ENCODE measurements at regions not wholly inside any gene's neighbourhood (a gene's known extent, or its start where the extent isn't known, plus 50 kb on each side); places are given as distances from the start of the nearest gene placed in this dataset.
A peak's percentile ranks its signal among the peaks of the same experiment; 100 is the strongest.
"Not testable (repeated sequence)": the region's sequence is repeated elsewhere in the genome, so short reads cannot be mapped to it uniquely, and the experiment has no call there.

- no peak for DNase-seq (ENCODE audit: low spot score)
- FAIRE-seq, result peak; percentile 40
These were observed 275.8 kb upstream of the SULF2 start for GRCh38 chr20:48060841-48061720.

DNA sequence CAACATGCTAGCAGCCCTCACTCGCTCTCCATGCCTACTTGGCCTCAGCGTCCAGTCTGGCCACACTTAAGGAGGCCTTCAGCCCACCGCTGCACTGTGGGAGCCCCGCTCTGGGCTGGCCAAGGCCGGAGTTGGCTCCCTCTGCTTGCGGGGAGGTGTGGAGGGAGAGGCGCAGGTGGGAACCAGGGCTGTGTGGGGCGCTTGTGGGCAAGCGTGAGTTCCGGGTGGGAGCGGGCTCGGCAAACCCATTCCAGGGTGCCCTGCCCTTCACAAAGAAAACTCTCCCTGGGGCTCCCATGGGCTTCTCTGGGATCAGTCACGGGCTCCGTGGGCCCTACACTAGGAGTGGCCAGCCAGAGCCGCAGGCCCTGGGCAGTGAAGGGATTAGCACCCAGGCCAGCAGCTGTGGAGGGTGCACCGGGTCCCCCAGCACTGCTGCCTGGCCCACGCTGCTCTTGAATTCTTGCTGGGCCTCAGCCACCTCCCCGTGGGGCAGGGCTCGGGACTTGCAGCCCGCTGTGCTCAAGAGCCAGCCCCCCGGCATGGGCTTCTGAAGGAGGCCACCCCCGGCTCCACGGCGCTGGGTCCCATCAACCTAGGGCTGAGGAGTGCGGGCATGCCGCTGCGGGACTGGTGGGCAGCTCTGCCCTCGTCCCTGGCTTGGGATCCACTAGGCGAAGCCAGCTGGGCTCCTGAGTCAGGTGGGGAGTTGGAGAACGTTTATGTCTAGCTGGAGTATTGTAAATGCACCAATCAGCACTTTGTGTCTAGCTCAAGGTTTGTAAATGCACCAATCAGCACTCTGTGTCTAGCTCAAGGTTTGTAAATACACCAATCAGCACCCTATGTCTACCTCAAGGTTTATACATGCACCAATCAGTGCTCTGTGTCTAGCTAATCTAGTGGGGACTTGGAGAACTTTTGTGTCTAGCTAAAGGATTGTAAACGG is 273.6 kb upstream of the SULF2 start:
- DNase-seq (ENCODE audit: low spot score) (no peak), FAIRE-seq (no peak)

DNA sequence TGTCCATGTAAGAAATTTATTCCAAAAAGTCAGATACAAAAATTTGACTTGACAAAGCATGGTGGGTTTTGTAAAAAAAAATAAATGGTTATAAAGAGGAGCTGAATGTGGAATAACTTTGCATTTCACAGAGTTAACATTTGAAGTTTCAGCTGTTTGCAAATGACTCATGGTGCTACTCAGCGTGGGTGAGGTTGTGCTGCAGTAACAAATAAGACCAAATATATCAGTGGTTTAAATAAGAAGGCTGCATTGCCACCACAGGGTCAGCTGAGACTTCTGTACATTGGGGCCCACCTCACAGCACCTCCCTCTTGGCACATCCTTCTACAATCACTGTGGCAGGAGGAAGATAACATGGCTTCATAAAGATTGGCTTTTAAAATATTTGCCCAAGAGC is 272.5 kb upstream of the SULF2 start:
- no peak for FAIRE-seq
- no peak for DNase-seq (ENCODE audit: low spot score)

DNA sequence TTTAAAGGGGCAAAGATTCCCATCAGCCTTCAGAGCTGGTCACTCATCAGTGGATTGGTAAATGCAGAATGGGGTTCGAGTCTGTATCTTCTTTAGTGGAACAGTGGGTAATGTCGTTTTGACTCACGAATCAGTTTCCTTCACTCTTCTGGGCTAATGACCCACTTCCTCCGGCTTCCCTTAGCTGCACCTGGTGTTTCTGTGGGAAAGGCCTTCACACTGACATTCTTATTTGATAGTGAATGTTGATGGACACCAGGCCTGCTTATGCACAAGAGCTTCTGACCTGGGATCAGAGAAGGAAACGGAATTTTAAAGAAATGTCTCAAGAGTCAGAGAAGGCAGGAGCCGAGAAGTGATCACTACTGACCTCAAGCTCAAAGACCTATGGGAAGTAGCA is 272.0 kb upstream of the SULF2 start:
- DNase-seq (ENCODE audit: low spot score) (no peak), FAIRE-seq (peak; percentile 55)

DNA sequence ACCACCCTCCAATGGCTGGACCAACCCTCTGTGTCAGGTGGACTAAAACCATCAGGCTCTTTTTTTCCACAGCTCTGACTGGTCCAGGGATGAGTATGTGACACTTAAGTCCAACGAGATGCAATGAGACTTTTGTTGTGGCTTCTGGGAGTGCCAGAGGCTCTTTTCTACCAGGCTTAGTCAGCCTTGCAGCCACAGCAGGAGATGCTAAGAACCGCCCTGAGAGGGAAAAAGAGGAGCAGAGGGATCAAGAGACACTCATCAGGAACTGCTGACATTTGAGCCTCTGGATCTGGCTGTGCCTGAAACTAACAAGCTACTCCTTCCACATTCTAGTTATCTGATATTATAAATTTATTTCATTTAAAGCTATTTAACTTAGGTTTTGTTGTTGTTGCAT is 270.9 kb upstream of the SULF2 start:
- no peak for DNase-seq (ENCODE audit: low spot score)
- no peak for FAIRE-seq

GRCh38 chr20:48054051-48054450 is 268.8 kb upstream of the SULF2 start:
- DNase-seq (ENCODE audit: low spot score) (no peak), FAIRE-seq (no peak)

DNA sequence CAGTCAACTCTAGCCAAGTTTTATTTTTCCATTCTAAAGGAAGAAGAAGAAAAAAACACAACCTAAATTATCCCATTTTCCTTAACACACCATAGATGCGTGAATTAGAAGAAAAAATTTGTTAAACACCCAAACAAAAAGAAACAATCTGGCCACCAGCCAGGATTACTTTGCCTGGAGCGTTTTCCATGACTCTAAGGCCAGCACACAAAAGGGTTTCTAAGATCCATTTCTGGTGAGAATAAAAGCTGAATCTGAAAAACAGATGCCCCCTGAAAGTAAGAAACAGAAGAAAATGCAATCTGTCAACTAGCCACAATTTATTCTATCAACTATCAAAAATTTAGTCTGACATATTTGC is 267.2 kb upstream of the SULF2 start:
- FAIRE-seq (no peak), DNase-seq (ENCODE audit: low spot score) (no peak)

DNA sequence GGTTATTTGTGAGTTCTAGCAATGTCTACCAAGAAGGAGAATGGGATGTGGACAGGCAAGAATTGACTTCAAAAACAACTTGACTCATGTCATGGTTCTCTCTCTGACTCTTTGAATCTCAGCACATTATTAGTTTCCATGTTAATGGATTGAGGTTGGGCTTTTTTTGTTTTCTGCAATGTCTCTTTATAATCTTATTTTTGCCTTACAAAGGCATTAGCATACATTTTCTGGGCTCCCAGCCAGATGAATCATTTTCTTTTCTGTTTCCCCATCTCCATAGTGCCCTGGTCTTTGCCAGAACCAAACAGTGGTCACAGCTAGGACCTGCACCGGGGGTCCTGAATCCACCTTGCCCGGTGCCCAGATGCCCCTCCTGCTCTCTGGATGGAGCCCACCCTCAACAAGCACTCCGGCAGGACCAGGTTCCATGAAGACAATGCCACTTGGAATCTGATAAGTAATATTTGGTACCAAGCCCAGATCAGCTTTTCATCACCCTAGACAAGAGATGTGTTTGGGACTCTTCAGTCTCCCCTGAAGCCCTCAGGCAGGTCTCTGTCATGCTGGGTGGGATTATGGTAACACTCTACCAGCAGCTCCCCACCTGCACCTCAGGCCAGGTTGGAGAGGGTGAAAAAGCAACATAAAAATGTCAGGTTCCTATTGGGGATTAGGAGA is 266.7 kb upstream of the SULF2 start:
- FAIRE-seq (no peak), DNase-seq (ENCODE audit: low spot score) (peak; percentile 37)

DNA sequence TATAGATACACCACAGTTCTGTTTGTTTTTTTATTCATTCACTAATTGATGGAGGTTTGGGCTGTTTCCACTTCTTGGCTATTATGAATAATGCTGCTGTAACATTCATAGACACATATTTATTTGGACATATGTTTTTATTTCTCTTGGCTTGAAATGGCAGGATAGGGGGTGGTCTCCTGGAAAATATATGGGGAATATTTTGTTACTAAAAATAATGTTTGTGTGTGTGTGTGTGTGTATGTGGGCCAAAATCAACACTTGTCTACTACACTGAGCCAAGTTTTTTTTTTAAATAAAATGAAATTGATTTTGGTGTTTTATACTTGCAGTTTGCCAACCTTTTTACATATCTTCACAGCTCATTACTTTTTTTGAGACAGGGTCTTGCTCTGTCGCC is 264.4 kb upstream of the SULF2 start:
- DNase-seq (ENCODE audit: low spot score) (no peak), FAIRE-seq (no peak)

- DNase-seq (ENCODE audit: low spot score) (no peak), FAIRE-seq (no peak)
These were observed 263.9 kb upstream of the SULF2 start for GRCh38 chr20:48049171-48049570.

DNA sequence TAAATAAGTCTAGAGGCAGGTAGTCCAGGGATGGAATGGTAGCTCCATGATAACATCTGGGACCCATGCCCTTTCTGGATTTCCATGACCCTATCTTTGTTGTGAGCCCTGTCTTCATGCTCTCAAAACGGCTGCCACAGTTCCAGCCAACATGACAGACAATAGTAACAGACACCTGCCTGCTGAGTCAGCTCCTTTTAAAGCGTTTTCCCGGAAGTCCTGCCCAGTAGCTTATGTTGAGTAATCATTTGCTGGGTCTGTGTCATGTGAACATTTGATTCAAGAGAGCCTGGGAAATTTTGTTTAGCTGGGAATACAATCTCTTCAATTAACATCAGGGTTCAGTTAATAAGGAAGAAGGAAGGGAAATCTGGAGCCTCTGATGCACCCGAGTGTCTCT is 262.2 kb upstream of the SULF2 start:
- peak; percentile 28 for DNase-seq (ENCODE audit: low spot score)
- FAIRE-seq, result no peak

DNA sequence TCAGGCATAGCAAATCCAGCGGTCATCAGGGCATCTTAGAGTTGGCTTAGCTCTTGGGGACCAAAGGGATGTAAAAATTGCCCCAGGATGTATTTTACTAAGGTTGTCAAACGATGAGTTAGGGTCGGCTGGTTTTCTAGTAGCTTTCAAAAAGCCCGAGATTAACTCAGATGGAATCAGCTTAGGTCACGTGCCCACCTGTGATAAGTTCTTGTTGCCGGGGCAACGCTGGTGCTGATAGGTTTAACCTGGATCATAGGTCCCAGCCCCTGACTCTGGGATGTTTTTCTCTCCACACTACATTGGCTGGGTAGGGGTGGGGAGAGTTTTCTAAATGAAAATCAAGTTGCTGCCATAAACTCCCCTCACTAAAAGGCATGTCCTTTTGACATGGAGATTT is 257.3 kb upstream of the SULF2 start:
- DNase-seq (ENCODE audit: low spot score) (no peak), FAIRE-seq (no peak)

DNA sequence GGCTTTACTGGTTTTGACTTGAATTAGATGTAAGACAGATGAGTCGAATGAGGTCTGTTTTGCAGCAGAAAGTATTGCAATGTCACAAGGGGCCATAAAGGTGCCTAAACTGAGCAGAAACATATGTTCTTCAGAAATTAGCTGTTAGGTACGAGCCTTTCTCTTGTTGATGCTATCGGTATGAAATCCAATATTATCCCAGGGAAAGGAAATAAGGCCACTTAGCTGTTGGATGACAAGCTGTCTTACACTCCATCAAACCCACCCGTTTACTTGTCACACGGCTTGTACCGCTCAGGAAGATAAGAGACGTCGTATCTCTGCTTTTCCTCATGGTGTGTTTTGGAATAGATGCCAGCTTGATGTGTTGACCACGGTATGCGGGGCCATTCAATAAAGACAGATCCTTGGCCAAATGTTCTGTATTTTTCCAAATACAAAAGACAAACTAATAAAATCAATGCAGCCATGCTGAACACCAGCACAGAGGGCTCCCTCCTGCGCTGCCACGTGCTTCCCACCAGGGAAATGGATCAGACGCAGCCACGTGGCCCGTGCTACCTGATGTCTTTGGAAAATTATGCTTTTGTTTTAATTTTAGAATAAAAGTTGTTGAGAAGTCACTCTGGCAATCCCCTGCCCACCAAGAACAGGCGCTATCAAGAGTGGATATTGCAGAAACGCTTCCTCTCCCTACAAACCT is 255.9 kb upstream of the SULF2 start:
- no peak for DNase-seq (ENCODE audit: low spot score)
- FAIRE-seq, result no peak

DNA sequence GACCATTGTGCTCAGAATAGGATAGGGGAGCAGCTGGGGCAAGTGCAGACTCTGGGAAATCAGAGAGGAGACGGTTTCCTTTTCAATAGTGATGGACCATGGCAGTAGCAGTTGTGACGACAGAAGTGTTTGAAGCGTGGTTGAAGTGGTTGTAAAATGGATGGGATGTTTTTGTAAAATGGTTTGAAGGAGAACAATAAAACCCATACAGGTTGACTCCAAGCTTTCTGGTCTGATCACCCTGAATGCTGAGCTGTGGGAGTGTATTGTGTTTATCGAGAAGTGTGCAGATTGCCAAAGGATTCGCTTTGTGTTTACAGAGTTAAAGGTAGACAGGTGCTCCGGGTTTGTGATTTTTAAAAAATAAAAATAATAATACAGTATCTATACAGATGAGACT is 255.2 kb upstream of the SULF2 start:
- FAIRE-seq (no peak), DNase-seq (ENCODE audit: low spot score) (no peak)

- DNase-seq (ENCODE audit: low spot score) (no peak), FAIRE-seq (no peak)
These were observed 254.8 kb upstream of the SULF2 start for GRCh38 chr20:48040051-48040450.

- FAIRE-seq, result no peak
These were observed 254.2 kb upstream of the SULF2 start for GRCh38 chr20:48039514-48039913.

DNA sequence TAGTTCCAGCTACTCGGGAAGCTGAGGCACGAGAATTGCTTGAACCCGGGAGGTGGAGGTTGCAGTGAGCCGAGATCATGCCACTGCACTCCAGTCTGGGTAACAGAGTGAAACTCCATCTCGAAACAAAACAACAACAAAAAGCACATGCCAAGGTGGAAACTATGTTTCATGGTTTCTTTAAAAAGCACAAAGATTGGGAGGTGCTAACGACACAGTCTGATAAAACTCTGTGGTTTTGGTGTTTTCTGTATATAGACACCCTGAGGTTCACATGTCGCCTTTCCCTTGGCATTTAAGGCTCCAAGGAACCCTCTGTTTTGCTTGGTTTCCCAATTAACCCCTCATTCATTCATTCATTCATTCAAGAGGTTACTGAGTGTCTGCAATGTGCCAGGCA is 253.4 kb upstream of the SULF2 start:
- FAIRE-seq, result no peak
- DNase-seq (ENCODE audit: low spot score), result no peak

More at GRCh38 chr20:48039514-48039913, 254.2 kb upstream of the SULF2 start:
- no peak for DNase-seq (ENCODE audit: low spot score)

GRCh38 chr20:48037798-48038197 is 252.5 kb upstream of the SULF2 start:
- not testable (repeated sequence) for DNase-seq (ENCODE audit: low spot score); FAIRE-seq

- FAIRE-seq (no peak), DNase-seq (ENCODE audit: low spot score) (no peak)
These were observed 250.9 kb upstream of the SULF2 start for GRCh38 chr20:48035961-48036731.

DNA sequence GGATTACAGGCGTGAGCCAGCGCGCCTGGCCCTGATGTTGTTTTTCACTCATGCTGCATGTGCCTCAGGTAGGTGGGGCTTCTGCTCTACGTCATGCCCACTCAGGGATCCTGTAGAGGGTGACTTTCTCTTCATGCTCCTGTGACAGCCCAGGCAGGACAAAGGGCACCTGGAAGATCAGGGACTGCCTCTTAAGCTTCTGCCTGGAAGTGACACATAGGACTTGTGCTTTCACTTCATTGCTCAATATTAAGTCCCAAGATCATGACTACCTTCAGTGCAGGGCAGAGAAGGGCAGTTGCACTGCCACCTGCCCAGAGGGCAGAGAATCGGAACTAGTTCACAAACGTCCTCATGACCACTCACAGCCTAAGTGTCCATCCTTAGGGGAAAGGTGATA is 249.5 kb upstream of the SULF2 start:
- FAIRE-seq (no peak), DNase-seq (ENCODE audit: low spot score) (no peak)

Measured in urothelium cell line (cell line).